ENCODE measurements at regions not wholly inside any gene's neighbourhood (a gene's known extent, or its start where the extent isn't known, plus 50 kb on each side); places are given as distances from the start of the nearest gene placed in this dataset.
"Not testable (repeated sequence)": the region's sequence is repeated elsewhere in the genome, so short reads cannot be mapped to it uniquely, and the experiment has no call there.

GRCh38 chr10:29734640-29734961 lies 99.8 kb upstream of the SVIL start:
- H3K9me3 ChIP-seq (ENCODE audit: control insufficient read depth, insufficient read depth, low read depth, low read length), result no peaks in the 10 kb centered on the region
- H3K4me3 ChIP-seq (ENCODE audit: low read depth, low read length), result peak overlapping the region; percentile 87
- peaks cover 39% of the 10 kb centered on the region for H3K4me1 ChIP-seq (ENCODE audit: control insufficient read depth, insufficient read depth, low read length)
- no peaks in the 10 kb centered on the region for H3K36me3 ChIP-seq (ENCODE audit: control insufficient read depth, insufficient read depth, low read length)
- H3K27me3 ChIP-seq (ENCODE audit: control insufficient read depth, insufficient read depth, low read length), result peaks cover 26% of the 10 kb centered on the region
- H3K27ac ChIP-seq (ENCODE audit: low read depth, low read length), result no peak overlapping the region
- H3K9ac ChIP-seq (ENCODE audit: low read length), result peak overlapping the region; percentile 82

- Histone ChIP-seq H3K36me3 (ENCODE audit: control insufficient read depth, insufficient read depth, low read length) (no peaks in the 10 kb centered on the region), H3K27ac (ENCODE audit: low read depth, low read length) (no peak overlapping the region), H3K4me3 (ENCODE audit: low read depth, low read length) (no peak overlapping the region)
Measured at GRCh38 chr10:29733323-29733722, 98.6 kb upstream of the SVIL start.

GRCh38 chr10:29732918-29733317 lies 98.1 kb upstream of the SVIL start:
- no peak overlapping the region for H3K4me3 ChIP-seq (ENCODE audit: low read depth, low read length)
- no peaks in the 10 kb centered on the region for H3K9me3 ChIP-seq (ENCODE audit: control insufficient read depth, insufficient read depth, low read depth, low read length)
- no peak overlapping the region for H3K27ac ChIP-seq (ENCODE audit: low read depth, low read length)

More at GRCh38 chr10:29733323-29733722, 98.6 kb upstream of the SVIL start:
- Histone ChIP-seq H3K9me3 (ENCODE audit: control insufficient read depth, insufficient read depth, low read depth, low read length) (no peaks in the 10 kb centered on the region), H3K4me1 (ENCODE audit: control insufficient read depth, insufficient read depth, low read length) (peaks cover 46% of the 10 kb centered on the region), H3K27me3 (ENCODE audit: control insufficient read depth, insufficient read depth, low read length) (peaks cover 26% of the 10 kb centered on the region), H3K9ac (ENCODE audit: low read length) (no peak overlapping the region)

GRCh38 chr10:29731760-29732159 lies 97.0 kb upstream of the SVIL start:
- peaks cover 48% of the 10 kb centered on the region for H3K4me1 ChIP-seq (ENCODE audit: control insufficient read depth, insufficient read depth, low read length)
- H3K27ac ChIP-seq (ENCODE audit: low read depth, low read length), result no peak overlapping the region
- H3K36me3 ChIP-seq (ENCODE audit: control insufficient read depth, insufficient read depth, low read length), result no peaks in the 10 kb centered on the region
- H3K27me3 ChIP-seq (ENCODE audit: control insufficient read depth, insufficient read depth, low read length), result peaks cover 16% of the 10 kb centered on the region; the same call in 1 of the 2 replicates
- no peak overlapping the region for H3K9ac ChIP-seq (ENCODE audit: low read length)
- H3K9me3 ChIP-seq (ENCODE audit: control insufficient read depth, insufficient read depth, low read depth, low read length), result no peaks in the 10 kb centered on the region
- no peak overlapping the region for H3K4me3 ChIP-seq (ENCODE audit: low read depth, low read length)

More at GRCh38 chr10:29732918-29733317, 98.1 kb upstream of the SVIL start:
- Histone ChIP-seq H3K36me3 (ENCODE audit: control insufficient read depth, insufficient read depth, low read length) (no peaks in the 10 kb centered on the region), H3K27me3 (ENCODE audit: control insufficient read depth, insufficient read depth, low read length) (peaks cover 25% of the 10 kb centered on the region), H3K4me1 (ENCODE audit: control insufficient read depth, insufficient read depth, low read length) (peaks cover 50% of the 10 kb centered on the region), H3K9ac (ENCODE audit: low read length) (no peak overlapping the region)

- no peak overlapping the region for H3K27ac ChIP-seq (ENCODE audit: low read depth, low read length)
- peaks cover 48% of the 10 kb centered on the region for H3K4me1 ChIP-seq (ENCODE audit: control insufficient read depth, insufficient read depth, low read length)
- H3K9ac ChIP-seq (ENCODE audit: low read length), result no peak overlapping the region
- H3K4me3 ChIP-seq (ENCODE audit: low read depth, low read length), result no peak overlapping the region
- H3K27me3 ChIP-seq (ENCODE audit: control insufficient read depth, insufficient read depth, low read length), result peaks cover 16% of the 10 kb centered on the region; the same call in 1 of the 2 replicates
- no peaks in the 10 kb centered on the region for H3K9me3 ChIP-seq (ENCODE audit: control insufficient read depth, insufficient read depth, low read depth, low read length)
- H3K36me3 ChIP-seq (ENCODE audit: control insufficient read depth, insufficient read depth, low read length), result no peaks in the 10 kb centered on the region
Measured at GRCh38 chr10:29730969-29731368, 96.2 kb upstream of the SVIL start.

GRCh38 chr10:29730458-29730857 lies 95.7 kb upstream of the SVIL start:
- H3K36me3 ChIP-seq (ENCODE audit: control insufficient read depth, insufficient read depth, low read length), result no peaks in the 10 kb centered on the region
- H3K4me1 ChIP-seq (ENCODE audit: control insufficient read depth, insufficient read depth, low read length), result peaks cover 50% of the 10 kb centered on the region
- no peak overlapping the region for H3K9ac ChIP-seq (ENCODE audit: low read length)
- peaks cover 16% of the 10 kb centered on the region; the same call in 1 of the 2 replicates for H3K27me3 ChIP-seq (ENCODE audit: control insufficient read depth, insufficient read depth, low read length)
- no peaks in the 10 kb centered on the region for H3K9me3 ChIP-seq (ENCODE audit: control insufficient read depth, insufficient read depth, low read depth, low read length)
- no peak overlapping the region for H3K4me3 ChIP-seq (ENCODE audit: low read depth, low read length)
- no peak overlapping the region for H3K27ac ChIP-seq (ENCODE audit: low read depth, low read length)

- Histone ChIP-seq H3K4me1 (ENCODE audit: control insufficient read depth, insufficient read depth, low read length) (peaks cover 42% of the 10 kb centered on the region), H3K36me3 (ENCODE audit: control insufficient read depth, insufficient read depth, low read length) (no peaks in the 10 kb centered on the region), H3K27me3 (ENCODE audit: control insufficient read depth, insufficient read depth, low read length) (peaks cover 1% of the 10 kb centered on the region; the same call in 1 of the 2 replicates), H3K9me3 (ENCODE audit: control insufficient read depth, insufficient read depth, low read depth, low read length) (no peaks in the 10 kb centered on the region), H3K27ac (ENCODE audit: low read depth, low read length) (no peak overlapping the region), H3K4me3 (ENCODE audit: low read depth, low read length) (peak overlapping the region; percentile 5; the same call in 1 of the 2 replicates), H3K9ac (ENCODE audit: low read length) (no peak overlapping the region)
Measured at GRCh38 chr10:29728541-29729049, 93.8 kb upstream of the SVIL start.

- H3K36me3 ChIP-seq (ENCODE audit: control insufficient read depth, insufficient read depth, low read length); H3K9ac ChIP-seq (ENCODE audit: low read length); H3K27ac ChIP-seq (ENCODE audit: low read depth, low read length); H3K9me3 ChIP-seq (ENCODE audit: control insufficient read depth, insufficient read depth, low read depth, low read length); H3K27me3 ChIP-seq (ENCODE audit: control insufficient read depth, insufficient read depth, low read length); H3K4me3 ChIP-seq (ENCODE audit: low read depth, low read length): not testable (repeated sequence)
- H3K4me1 ChIP-seq (ENCODE audit: control insufficient read depth, insufficient read depth, low read length), result peaks cover 28% of the 10 kb centered on the region
Measured at GRCh38 chr10:29725927-29726326, 91.2 kb upstream of the SVIL start.

GRCh38 chr10:29725133-29725720 lies 90.5 kb upstream of the SVIL start:
- Histone ChIP-seq H3K36me3 (ENCODE audit: control insufficient read depth, insufficient read depth, low read length) (no peaks in the 10 kb centered on the region), H3K9ac (ENCODE audit: low read length) (no peak overlapping the region), H3K27ac (ENCODE audit: low read depth, low read length) (no peak overlapping the region), H3K9me3 (ENCODE audit: control insufficient read depth, insufficient read depth, low read depth, low read length) (peaks cover 8% of the 10 kb centered on the region; the same call in 1 of the 2 replicates), H3K4me1 (ENCODE audit: control insufficient read depth, insufficient read depth, low read length) (peaks cover 23% of the 10 kb centered on the region), H3K27me3 (ENCODE audit: control insufficient read depth, insufficient read depth, low read length) (no peaks in the 10 kb centered on the region), H3K4me3 (ENCODE audit: low read depth, low read length) (no peak overlapping the region)

GRCh38 chr10:29723726-29724125 lies 89.0 kb upstream of the SVIL start:
- Histone ChIP-seq H3K9me3 (ENCODE audit: control insufficient read depth, insufficient read depth, low read depth, low read length) (peaks cover 19% of the 10 kb centered on the region), H3K27ac (ENCODE audit: low read depth, low read length) (no peak overlapping the region), H3K27me3 (ENCODE audit: control insufficient read depth, insufficient read depth, low read length) (no peaks in the 10 kb centered on the region), H3K9ac (ENCODE audit: low read length) (no peak overlapping the region), H3K4me3 (ENCODE audit: low read depth, low read length) (no peak overlapping the region), H3K4me1 (ENCODE audit: control insufficient read depth, insufficient read depth, low read length) (peaks cover 18% of the 10 kb centered on the region), H3K36me3 (ENCODE audit: control insufficient read depth, insufficient read depth, low read length) (no peaks in the 10 kb centered on the region)

GRCh38 chr10:29722777-29723176 lies 88.0 kb upstream of the SVIL start:
- no peaks in the 10 kb centered on the region for H3K36me3 ChIP-seq (ENCODE audit: control insufficient read depth, insufficient read depth, low read length)
- no peak overlapping the region for H3K9ac ChIP-seq (ENCODE audit: low read length)
- no peak overlapping the region for H3K27ac ChIP-seq (ENCODE audit: low read depth, low read length)
- H3K4me1 ChIP-seq (ENCODE audit: control insufficient read depth, insufficient read depth, low read length), result peaks cover 9% of the 10 kb centered on the region
- peaks cover 23% of the 10 kb centered on the region for H3K9me3 ChIP-seq (ENCODE audit: control insufficient read depth, insufficient read depth, low read depth, low read length)
- H3K4me3 ChIP-seq (ENCODE audit: low read depth, low read length), result no peak overlapping the region
- no peaks in the 10 kb centered on the region for H3K27me3 ChIP-seq (ENCODE audit: control insufficient read depth, insufficient read depth, low read length)

Measured in HUES6 (cell line).